Osteoblast (primary cell): ENCODE measurements at regions not wholly inside any gene's neighbourhood (a gene's known extent, or its start where the extent isn't known, plus 50 kb on each side); places are given as distances from the start of the nearest gene placed in this dataset.

Experiments
- DNase-seq: peaks from one replicate; pipeline ENCODE4 v3.0.0; 2011; ENCODE audit warnings: low spot score, mixed read lengths; ENCODE audit not compliant: insufficient read length; ENCODE audit errors: missing footprints
- H2AFZ ChIP-seq: 2 replicates; pipeline ENCODE4 v1.6.0; 2011; ENCODE audit warnings: mild to moderate bottlenecking, low read length
- H3K27ac ChIP-seq: 2 replicates; pipeline ENCODE4 v1.5.1; 2011; ENCODE audit warnings: mild to moderate bottlenecking, low read depth, low read length, moderate library complexity
- H3K27me3 ChIP-seq: 2 replicates; pipeline ENCODE4 v1.6.0; 2012; ENCODE audit warnings: mild to moderate bottlenecking, control low read depth, inconsistent platforms, low read length, moderate library complexity; ENCODE audit not compliant: insufficient read depth
- H3K36me3 ChIP-seq: 2 replicates; pipeline ENCODE4 v1.5.1; 2011; ENCODE audit warnings: mild to moderate bottlenecking, low read length, control low read depth, moderate library complexity; ENCODE audit not compliant: insufficient read depth
- H3K4me1 ChIP-seq: 2 replicates; pipeline ENCODE4 v1.5.1; 2011; ENCODE audit warnings: mild to moderate bottlenecking, low read length, control low read depth, moderate library complexity; ENCODE audit not compliant: insufficient read depth
- H3K4me2 ChIP-seq: 2 replicates; pipeline ENCODE4 v1.6.0; 2011; ENCODE audit warnings: mild to moderate bottlenecking, low read length; ENCODE audit not compliant: insufficient read depth
- H3K4me3 ChIP-seq: fragments of 200-600 bp; sonication (generic); 3 replicates; pipeline ENCODE4 v1.5.1; 2012; ENCODE audit warnings: mild to moderate bottlenecking, low read length, inconsistent platforms; ENCODE audit not compliant: insufficient read depth
- H3K79me2 ChIP-seq: 2 replicates; pipeline ENCODE4 v1.6.0; 2012; ENCODE audit warnings: mild to moderate bottlenecking, low read length, control low read depth, inconsistent platforms; ENCODE audit not compliant: insufficient read depth
- H3K9me3 ChIP-seq: 2 replicates; pipeline ENCODE4 v1.5.1; 2011; ENCODE audit warnings: low read depth, low read length, control low read depth
- H4K20me1 ChIP-seq: 2 replicates; pipeline ENCODE4 v1.6.0; 2012; ENCODE audit warnings: mild to moderate bottlenecking, low read length, control low read depth; ENCODE audit not compliant: insufficient read depth
- CTCF ChIP-seq: IDR thresholded peaks from 2 replicates; pipeline ENCODE4 v1.5.1; 2011; ENCODE audit warnings: mild to moderate bottlenecking, low read depth, low read length, moderate library complexity; ENCODE audit errors: extremely low read depth

GRCh38 chr17:52233632-52234031 lies 75.1 kb upstream of the CA10 start:
- no peak for DNase-seq
- Histone ChIP-seq H4K20me1 (no peaks in the 10 kb centered on the region), H3K4me2 (no peak overlapping the region), H3K36me3 (no peaks in the 10 kb centered on the region), H3K27ac (no peak overlapping the region), H2AFZ (no peak overlapping the region), H3K4me3 (no peak overlapping the region), H3K4me1 (no peaks in the 10 kb centered on the region), H3K27me3 (no peaks in the 10 kb centered on the region), H3K79me2 (no peaks in the 10 kb centered on the region), H3K9me3 (peaks cover 3% of the 10 kb centered on the region)
- TF ChIP-seq CTCF, result no peak

- no peaks in the 10 kb centered on the region for H3K36me3 ChIP-seq
- no peaks in the 10 kb centered on the region for H3K27me3 ChIP-seq
- DNase-seq, result no peak
- no peak overlapping the region for H3K4me2 ChIP-seq
- H2AFZ ChIP-seq, result no peak overlapping the region
- H3K27ac ChIP-seq, result no peak overlapping the region
- H3K79me2 ChIP-seq, result no peaks in the 10 kb centered on the region
- no peak overlapping the region for H3K4me3 ChIP-seq
- no peaks in the 10 kb centered on the region for H3K4me1 ChIP-seq
- peaks cover 3% of the 10 kb centered on the region for H3K9me3 ChIP-seq
- no peak for TF ChIP-seq CTCF
- no peaks in the 10 kb centered on the region for H4K20me1 ChIP-seq
Measured at GRCh38 chr17:52233176-52233575, 74.7 kb upstream of the CA10 start.

- no peaks in the 10 kb centered on the region for H3K27me3 ChIP-seq
- H3K4me1 ChIP-seq, result no peaks in the 10 kb centered on the region
- H3K79me2 ChIP-seq, result no peaks in the 10 kb centered on the region
- H3K9me3 ChIP-seq, result peaks cover 3% of the 10 kb centered on the region
- H3K36me3 ChIP-seq, result no peaks in the 10 kb centered on the region
- no peak for TF ChIP-seq CTCF
- no peak overlapping the region for H3K27ac ChIP-seq
- DNase-seq, result no peak
- no peaks in the 10 kb centered on the region for H4K20me1 ChIP-seq
- H3K4me3 ChIP-seq, result no peak overlapping the region
- no peak overlapping the region for H3K4me2 ChIP-seq
- no peak overlapping the region for H2AFZ ChIP-seq
Measured at GRCh38 chr17:52228823-52229222, 70.3 kb upstream of the CA10 start.

- Histone ChIP-seq H2AFZ (no peak overlapping the region), H4K20me1 (no peaks in the 10 kb centered on the region), H3K36me3 (no peaks in the 10 kb centered on the region), H3K27me3 (no peaks in the 10 kb centered on the region), H3K4me1 (no peaks in the 10 kb centered on the region), H3K79me2 (no peaks in the 10 kb centered on the region), H3K4me3 (no peak overlapping the region), H3K9me3 (peaks cover 3% of the 10 kb centered on the region), H3K4me2 (no peak overlapping the region), H3K27ac (no peak overlapping the region)
- DNase-seq, result no peak
- TF ChIP-seq CTCF, result no peak
Measured at GRCh38 chr17:52227926-52228325, 69.4 kb upstream of the CA10 start.
